ENCODE measurements at regions not wholly inside any gene's neighbourhood (a gene's known extent, or its start where the extent isn't known, plus 50 kb on each side); places are given as distances from the start of the nearest gene placed in this dataset.
"Not testable (repeated sequence)": the region's sequence is repeated elsewhere in the genome, so short reads cannot be mapped to it uniquely, and the experiment has no call there.

DNA sequence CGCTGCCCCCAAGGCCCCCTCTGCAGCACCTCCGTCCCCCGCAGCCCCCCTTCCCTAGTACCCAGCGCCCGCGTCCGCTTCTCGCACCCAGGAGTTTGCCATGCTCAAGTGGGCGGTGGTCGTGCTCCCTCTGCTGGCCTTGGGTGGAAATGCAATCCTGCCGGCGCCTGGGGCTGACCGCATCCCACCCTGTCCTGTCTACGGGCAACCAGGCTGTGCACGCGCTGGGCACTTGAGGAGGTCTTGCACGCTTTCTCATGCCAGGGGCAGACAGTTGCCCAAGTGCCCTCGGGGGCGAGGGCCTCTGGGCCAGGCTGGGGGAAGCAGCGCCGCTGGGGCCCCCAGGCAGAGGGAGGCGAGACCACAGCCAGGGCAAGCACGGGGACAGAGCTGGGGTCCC lies 1450.7 kb upstream of the TPTE start:
- peak; percentile 55 for DNase-seq

DNA sequence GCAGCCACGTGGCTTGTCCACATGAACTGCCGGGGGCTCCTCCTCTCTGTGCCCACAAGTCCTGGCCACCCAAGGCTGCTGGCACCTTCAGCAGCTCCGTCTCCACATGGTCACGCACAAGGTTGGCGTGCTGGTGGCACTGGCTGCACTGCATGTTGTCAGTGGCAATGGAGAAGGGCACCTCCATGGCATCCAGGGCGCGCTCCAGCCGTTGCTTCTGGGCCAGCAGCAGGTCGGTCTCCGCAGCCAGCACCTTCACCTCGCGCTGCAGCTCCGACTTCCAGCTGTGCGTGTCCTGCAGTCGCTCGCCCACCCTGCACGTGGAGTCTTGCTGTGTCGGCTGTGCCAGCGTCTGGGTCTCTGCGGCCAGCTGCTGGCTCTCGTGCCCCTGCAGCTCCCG lies 1448.4 kb upstream of the TPTE start:
- not testable (repeated sequence) for DNase-seq

DNA sequence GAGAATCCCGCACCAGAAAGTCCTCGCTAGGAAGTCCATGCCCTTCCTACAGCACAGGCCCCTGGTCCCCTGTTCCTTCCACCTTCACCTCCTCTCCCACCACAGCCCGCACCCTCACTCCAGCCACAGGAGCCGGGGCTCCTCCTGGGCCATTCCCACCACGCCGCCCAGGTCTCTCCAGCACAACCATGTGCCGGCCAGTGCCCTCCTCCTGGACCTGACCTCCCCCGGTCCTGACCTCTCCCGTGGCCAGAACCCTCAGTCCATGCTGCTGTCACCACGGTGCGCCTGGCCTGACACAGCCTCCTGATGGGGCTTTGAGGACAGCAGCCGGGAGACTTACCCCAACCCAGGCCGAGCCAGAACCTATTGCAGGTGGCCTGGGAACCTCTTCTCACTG lies 1446.6 kb upstream of the TPTE start:
- not testable (repeated sequence) for DNase-seq

DNA sequence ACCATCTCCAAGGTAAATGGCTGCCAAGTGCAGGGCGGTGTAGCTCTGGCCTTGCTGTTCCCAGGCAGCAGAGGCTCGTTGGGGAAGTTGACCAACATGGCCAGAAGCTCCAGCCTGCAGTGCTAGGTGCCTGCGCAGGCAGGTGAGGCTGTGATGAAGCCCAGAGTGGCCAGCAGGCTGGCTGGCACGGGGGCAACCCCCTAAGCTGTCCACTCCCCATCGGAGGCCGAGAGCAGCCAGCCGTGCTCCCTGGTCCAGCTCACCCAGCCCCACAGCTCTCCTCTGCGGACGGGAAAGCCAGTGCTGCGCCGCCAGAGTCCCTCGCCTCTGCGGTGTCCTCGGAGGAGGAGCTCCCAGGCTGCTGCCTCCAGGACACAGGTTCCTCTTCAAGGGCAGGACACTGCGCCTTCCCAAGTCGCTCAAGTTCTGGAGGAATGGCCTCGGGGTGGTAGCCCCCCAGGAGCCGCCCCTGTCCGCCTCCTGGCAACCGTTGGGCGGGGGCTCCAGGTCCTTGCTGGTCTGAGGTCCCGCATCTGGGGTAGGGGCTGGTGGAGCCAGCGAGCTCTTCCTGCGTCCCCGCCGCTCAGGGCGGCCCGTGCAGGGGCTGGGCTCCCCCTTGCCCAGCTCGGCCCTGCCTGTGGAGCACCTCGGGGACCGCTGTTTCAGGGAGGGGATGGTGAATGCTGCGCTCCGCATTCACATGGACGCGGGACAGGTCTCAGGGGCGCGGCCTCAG lies 1438.1 kb upstream of the TPTE start:
- not testable (repeated sequence) for DNase-seq

DNA sequence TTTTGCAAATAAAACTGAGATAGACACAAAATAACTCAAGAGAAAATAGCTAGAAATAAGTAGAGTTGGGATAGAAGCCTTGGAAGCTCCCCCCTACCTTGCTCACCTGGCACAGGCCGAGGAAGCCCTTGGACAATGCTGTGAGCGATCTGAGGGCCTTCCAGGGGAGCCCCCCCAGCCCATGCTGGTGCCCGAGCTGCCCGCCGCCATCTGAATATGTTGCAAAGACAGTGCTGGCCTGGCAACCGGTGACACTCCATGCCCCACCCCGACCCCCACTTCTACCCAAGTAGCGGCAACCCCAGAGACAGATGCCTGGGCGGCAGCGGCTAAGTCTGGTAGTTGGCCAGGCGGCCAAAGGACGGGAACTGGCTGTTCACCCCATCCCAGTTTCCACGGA lies 1435.1 kb upstream of the TPTE start:
- not testable (repeated sequence) for DNase-seq

DNA sequence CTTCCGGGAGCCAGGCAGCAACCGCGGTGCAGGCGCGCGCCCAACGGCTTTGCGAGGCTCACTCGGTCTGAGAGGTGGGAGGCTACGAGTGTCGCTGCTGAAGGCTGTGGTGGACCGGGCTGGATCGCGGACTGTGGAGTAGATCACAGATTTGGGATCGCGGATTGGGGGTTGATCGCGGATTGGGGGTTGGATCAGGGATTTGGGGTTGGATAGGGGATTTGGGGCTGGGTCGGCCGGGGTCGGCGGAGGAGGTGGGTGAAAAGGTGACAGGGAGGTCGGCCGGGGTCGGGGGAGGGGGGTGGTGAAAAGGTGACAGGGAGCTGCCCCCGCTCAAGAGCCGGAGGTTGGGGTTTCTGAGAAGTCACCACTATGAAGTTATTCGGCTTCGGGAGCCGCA lies 1433.6 kb upstream of the TPTE start:
- DNase-seq, result not testable (repeated sequence)

DNA sequence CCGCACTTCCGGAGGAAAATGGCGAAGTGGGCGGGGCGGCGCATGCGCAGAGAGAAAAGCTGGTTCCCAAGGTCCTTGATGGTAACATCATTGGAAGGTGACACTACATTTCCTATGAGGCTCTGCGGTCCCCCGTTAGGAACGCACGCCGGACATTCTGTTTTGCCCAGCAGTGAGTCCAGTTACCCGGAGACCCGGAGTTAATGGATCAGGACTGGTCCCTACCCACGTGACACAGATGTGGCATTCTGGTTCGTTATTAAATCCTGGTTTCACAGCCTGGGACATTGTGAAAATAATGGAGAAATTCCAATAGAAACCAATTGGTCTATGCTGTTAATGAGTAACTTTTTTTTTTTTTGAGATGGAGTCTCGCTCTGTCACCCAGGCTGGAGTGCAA lies 1391.6 kb upstream of the TPTE start:
- not testable (repeated sequence) for DNase-seq

DNA sequence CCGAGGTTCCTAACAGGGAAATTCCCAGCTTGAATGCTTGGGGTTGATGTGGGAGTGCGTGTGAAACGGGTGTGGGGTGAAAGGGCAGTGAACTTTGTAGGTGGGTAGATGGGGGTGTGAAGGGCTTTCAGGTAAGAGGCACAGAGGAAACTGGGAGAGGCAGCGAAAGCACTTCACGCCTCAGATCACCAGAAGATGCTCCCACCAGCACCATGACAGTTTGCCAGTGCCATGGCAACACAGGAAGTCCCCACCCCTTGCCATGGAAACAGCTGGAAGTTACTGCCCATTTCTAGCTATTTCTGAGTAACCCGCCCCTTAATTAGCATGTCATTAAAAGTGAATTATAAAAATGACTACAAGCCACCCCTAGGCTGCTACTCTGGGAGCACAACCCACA lies 1390.6 kb upstream of the TPTE start:
- DNase-seq, result not testable (repeated sequence)
